GM21786 (cell line): ENCODE measurements at regions not wholly inside any gene's neighbourhood (a gene's known extent, or its start where the extent isn't known, plus 50 kb on each side); places are given as distances from the start of the nearest gene placed in this dataset.
"Not testable (repeated sequence)": the region's sequence is repeated elsewhere in the genome, so short reads cannot be mapped to it uniquely, and the experiment has no call there.

Experiments used
- ATAC-seq: cut with Tn5 transposase; IDR thresholded peaks from one replicate; pipeline ENCODE4 v1.9.1; 2021; ENCODE audit not compliant: unreplicated experiment

DNA sequence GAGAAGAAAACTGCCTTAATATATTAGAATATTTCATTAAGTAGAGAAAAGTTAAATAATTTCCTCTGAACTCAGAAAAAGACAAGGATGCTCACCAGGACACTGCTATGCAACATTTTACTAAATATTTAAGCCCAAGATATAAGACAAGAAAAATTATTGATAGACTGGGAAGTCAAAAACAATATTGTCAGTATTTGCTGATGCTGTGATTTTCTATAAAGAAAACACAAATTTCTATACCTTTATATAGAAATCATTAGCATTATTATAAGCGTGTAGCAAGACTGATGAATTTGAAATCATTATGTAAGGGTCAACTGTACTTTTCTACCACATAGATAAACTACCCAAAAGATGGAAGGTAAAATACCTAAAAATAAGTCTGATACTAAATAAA lies 451.0 kb downstream of the RNF144A start:
- ATAC-seq, result no peak

DNA sequence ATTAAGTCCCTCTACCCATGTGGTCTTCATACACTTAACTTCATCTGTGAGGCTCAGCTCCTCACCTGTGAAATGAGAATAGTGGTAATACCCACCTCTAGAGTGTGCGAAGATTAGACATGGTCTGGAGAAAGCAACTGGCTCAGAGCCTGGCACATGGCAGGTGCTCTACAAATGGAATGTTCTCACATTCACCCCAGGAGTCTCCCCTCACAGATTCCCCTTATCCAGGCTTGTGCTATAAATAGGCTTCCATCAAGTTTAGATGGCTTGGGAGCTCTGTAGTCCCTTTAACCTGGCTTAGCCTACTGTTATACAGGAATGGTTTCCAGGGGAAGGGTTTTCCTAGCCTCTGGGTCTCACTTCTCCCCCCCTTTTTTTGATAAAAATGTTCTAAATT lies 455.9 kb downstream of the RNF144A start:
- ATAC-seq, result no peak

DNA sequence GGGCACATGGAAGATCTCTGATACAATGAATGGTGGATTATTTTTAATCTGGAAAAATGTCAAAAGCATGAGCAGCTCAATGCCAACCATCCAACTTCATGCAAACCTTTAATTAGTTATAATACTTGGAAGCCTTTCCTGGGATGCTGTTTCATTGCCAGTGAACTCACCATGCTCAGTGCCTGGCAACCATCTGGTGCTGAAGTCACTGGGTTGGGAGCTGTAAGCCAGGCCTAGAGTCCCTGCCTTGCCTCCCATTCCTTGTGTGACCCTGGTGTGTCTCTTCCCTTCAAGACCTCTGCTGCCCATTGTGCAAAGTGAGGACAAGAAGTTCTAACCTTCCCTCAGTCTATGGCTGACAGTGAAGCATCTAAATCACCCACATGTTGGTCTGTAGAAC lies 458.7 kb downstream of the RNF144A start:
- ATAC-seq, result no peak

DNA sequence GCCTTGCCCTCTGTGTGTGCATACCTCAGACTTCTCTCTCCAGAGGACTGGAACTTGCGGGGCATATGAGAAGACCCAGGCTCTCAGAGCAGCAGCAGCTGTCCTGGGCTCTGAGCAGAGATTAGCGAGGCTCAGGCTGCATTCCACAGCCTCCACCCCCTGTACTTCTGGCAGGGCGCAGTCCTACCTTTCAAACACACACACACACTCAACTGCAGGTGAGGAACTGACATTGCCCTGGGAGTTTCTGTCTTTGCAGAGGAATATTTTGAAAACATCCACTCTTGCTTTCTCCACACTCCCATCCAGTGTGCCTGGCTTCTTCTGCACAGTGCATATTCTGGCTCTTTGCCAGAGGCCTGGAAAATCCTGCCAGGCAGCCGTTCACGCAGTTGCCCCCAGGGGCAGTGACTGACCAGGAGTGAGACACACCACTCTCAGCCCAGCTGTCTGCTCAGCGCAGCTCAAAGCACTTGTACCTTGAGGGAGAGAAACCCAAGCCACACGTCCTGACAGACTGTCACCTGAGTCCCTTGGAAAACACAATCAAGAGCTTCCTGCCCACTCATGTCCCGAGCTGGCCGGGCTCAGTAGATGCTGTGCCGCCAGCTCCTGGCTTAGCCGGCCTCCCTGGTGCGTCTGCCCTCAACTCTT lies 460.8 kb downstream of the RNF144A start:
- ATAC-seq, result no peak

DNA sequence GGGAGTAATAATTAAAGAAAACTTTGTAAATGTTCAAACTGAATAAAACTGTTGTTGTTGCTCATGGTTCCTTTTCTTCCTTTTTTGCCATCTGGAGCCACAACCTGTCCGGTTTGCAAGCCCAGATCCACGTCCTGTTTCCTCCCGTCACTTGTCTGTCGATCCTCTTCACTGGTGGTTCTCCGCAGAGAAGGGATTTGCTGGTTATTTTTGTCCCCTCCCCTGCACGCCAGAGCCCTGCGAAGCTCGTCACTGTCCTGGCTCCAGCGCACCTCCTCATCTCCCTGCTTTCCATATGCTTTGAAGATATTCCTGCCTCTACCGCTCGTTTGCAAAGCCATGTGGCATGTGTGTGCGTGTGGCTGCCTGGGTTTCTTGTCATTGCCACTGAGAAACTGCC lies 461.4 kb downstream of the RNF144A start:
- no peak for ATAC-seq

- no peak for ATAC-seq
These were observed 462.6 kb downstream of the RNF144A start for GRCh38 chr2:7379799-7380198.

DNA sequence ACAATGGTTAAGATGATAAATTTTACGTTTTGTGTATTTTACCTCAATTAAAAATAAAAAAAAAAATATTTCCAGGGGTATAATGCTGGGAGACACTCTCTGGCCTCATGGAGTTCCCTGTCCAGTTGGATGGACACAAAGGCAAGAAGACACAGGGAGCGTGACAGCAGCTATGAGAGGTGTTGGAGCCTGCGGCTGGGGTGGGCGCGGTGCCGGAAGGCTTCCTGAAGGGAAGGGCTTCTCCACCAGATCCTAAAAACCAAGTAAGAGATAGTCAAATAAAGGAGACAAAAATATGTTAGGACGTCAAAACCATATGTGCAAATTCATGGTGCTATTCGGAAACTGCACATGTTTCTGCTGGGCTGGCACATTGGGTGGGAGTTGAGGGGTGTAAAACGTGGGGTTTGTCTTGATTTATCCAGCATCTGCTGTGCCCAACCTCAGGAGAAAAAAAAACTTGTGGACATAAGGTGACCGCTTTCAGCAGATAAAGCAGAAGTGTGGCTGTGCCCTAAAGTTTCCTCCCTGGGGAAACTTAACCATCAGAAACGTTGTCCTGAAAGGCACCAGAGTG lies 467.6 kb downstream of the RNF144A start:
- ATAC-seq, result no peak

DNA sequence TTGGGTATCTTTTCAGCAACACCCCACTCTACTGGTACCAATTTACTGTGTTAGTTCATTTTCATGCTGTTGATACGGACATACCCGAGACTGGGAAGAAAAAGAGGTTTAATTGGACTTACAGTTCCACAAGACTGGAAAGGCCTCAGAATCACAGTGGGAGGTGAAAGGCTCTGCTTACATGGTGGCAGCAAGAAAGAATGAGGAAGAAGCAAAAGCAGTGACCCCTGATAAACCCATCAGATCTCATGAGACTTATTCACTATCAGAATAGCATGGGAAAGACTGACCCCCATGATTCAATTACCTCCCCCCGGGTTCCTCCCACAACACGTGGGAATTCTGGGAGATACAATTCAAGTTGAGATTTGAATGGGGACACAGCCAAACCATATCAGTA lies 473.1 kb downstream of the RNF144A start:
- not testable (repeated sequence) for ATAC-seq

GRCh38 chr2:7392076-7392787 lies 475.0 kb downstream of the RNF144A start:
- no peak for ATAC-seq

DNA sequence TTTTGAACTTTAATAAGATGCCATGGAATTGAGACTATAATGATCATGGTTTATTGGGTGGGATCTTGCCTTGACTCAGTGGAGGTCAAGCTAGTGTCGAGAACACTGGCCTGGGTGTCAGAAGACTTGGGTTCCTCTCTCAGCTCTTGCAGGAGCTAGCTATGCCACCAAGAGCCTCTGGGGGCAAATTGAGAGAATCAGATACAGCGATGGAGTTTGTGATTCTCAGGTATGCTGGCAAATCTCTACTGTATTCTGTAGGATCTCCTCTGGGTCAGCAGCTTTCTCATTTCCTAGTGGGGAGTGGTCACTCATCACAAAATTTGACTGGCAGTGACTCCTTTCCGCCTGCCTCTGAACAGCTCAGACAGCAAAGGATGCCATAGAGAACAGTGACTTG lies 477.0 kb downstream of the RNF144A start:
- no peak for ATAC-seq

GRCh38 chr2:7400628-7401027 lies 483.4 kb downstream of the RNF144A start:
- ATAC-seq, result no peak

DNA sequence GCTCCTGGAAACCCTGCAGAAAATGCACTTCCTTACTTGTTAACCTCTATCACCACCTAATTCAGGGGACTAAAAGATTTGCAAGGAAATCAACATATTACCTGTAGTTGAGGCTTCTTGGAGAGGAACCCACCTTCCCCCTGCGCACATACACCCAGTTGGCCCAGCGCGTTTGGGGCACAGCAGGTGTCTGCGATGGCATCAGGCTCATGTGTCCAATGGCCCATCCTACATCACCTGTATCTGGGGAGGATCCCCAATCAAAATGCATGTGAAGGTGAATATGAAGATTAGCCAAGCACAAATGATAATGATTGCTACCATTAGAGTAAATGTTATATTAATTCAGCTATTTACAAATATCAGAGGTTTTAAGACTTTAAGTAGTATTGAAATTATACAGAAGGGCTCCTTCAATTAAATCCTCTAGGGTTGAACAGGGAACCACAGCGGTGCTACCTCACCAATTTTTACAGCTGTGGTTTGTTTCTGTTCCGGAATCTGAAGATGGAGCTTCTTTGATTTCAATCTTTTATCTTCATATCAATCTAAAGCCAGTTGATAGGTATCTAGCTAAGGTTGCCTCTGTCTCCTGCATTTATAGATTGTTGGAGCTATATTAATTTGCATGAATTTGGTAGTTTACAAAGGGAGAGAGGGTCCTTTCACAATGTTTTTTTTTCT lies 486.0 kb downstream of the RNF144A start:
- no peak for ATAC-seq

- no peak for ATAC-seq
These were observed 488.9 kb downstream of the RNF144A start for GRCh38 chr2:7405861-7406715.

DNA sequence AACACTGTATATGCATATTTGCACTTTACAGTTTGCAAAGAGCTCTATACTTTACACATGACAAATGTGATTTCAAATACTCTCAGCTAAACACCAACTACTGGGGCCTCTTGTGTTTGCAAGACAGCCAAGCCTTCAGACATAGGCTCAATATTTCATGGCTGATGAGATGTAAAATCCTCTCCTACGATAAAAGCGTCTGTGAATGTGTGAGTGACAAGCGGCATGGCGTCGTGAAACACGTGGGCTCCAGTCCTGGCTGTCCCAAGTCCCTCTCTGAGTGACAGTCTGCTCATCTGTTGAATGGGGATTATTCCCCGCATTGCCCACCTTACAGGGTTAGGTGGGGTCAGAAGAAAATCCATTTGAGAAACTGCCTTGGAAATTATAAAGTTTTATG lies 489.8 kb downstream of the RNF144A start:
- no peak for ATAC-seq

GRCh38 chr2:7407906-7408680 lies 490.9 kb downstream of the RNF144A start:
- no peak for ATAC-seq

GRCh38 chr2:7411691-7412090 lies 494.5 kb downstream of the RNF144A start:
- ATAC-seq, result no peak

GRCh38 chr2:7417845-7418742 lies 500.9 kb downstream of the RNF144A start:
- ATAC-seq, result no peak

DNA sequence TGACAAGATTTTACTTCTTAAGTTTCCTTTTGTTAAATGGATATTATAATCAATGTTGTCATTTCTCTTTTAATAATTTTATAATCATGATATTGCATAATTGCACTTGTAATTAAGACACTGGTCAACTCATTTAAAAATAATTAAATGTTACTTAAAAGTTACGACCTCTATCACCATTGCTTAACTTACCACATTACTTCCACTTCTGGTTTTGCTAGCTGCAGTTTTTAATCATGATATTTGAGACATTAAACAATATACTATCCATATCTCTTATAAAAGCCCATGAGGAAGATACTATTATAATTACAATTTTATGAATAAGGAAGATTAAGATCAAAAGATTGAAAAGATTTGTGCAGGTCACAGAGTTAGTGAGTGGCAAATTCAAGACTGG lies 502.0 kb downstream of the RNF144A start:
- no peak for ATAC-seq

GRCh38 chr2:7419814-7420311 lies 502.7 kb downstream of the RNF144A start:
- no peak for ATAC-seq
